Activated naive CD4-positive, alpha-beta T cell treated with Interleukin-2 at 50 U/mL for 16 hours (primary cell): ENCODE measurements at regions not wholly inside any gene's neighbourhood (a gene's known extent, or its start where the extent isn't known, plus 50 kb on each side); places are given as distances from the start of the nearest gene placed in this dataset.

Experiments used
- DNase-seq: peaks from one replicate; pipeline ENCODE4 v3.0.0-alpha.2; 2020

DNA sequence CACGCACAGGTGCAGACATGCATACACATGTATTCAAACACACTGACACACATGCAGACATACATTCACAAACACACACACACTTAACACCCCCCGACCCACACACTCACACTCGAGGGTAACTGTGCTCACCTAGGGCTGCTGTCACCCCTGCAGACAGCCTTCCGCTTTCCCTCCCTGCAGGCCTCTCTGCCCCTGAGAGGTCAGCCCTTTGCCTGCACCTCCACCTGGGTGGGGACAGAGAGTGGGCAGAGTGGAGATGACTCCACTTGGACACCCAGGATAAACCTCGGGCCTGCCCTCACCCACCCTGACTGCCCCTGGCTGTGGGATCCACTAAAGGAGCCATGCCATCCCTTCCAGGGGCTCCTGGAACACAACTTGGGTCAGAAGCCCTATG, 264.3 kb downstream of the PTPRU start:
- no peak for DNase-seq

DNA sequence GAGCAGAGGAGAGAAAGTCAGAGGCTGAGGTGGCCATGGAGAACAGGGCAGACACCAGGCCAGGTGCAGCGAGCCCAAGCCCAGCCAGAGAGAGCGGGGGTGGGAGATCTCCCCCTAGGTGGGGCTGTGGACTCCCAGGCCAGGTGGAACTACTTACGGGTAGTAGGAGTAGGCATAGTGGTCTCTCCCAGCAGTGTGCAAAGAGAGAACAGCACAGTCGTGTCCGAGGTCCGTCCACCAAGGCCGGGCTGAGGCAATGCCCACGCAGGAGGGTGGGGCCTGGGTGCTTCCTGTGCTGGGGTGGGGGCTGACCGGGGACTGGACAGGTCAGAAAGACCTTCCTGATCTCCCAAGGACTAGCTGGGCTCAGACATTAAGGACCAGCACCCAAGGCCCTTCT, 263.7 kb downstream of the PTPRU start:
- DNase-seq: no peak

- DNase-seq: no peak
Observed at GRCh38 chr1:29499104-29499650, 262.9 kb downstream of the PTPRU start.

DNA sequence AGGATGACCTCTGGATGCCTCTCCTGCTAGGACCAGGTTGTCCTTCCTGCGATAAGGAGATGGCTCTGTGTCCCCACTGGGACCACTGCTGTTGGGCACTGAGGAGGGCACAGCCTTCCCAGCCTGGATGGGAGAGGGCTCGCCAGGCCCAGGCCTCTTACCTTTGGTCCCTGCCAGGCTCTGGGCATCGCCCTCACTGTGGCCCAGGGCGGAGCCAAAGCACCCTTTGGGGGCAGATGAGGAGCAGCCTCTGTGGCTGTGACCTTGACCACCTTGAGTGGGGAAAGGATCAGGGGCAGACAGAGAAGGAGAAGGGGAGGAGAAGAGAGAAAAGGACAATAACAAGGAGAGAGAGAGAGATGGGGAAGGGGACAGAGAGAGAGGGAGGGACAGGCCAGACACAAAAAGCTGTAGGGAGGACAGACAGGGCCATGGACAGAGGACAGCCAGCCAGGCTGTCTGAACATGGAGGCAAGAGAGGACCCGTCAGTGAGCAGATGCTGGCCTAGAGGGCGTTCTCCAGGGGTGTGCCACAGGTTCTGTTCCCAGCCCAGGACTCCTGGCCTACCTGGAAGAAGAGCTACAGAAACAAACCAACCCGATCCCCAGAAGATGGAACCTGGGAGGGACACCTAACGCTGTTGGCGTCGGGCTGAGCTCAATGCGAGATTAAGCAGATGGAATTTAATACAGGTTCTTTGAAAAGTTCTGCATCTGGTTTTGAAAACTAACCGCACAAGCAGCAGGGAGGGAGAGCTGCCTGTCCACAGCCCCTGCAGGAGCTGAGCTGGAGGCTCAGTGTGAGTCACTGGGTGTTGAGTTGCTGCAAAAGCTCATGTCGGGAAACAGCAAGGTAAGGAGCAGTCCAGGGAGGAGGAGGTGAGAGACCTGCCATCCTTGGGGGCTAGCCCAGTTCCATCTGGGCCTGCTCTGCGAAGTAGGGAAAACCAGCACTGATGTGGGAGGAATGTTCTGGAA, 262.1 kb downstream of the PTPRU start:
- DNase-seq: no peak

GRCh38 chr1:29497395-29498125, 261.2 kb downstream of the PTPRU start:
- no peak for DNase-seq

- DNase-seq: no peak
Observed at GRCh38 chr1:29496701-29497100, 260.4 kb downstream of the PTPRU start.

GRCh38 chr1:29490204-29490934, 254.0 kb downstream of the PTPRU start:
- DNase-seq: no peak

DNA sequence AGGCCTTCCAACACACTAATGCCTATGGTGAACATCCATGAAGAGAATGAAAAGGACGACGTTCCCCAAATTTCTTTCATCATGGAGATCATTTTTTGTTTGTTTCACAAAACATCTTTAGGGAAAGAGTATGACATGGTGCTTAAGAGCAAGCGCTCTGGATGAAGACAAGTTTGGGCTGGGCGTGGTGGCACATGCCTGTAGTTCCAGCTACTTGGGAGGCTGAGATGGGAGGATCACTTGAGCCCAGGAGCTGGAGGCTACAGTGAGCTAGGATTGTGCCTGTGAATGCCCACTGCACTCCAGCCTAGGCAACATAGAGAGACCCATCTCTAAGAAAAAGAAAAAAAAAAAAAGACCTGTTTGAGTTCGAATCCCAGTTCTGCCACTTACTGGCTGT, 253.1 kb downstream of the PTPRU start:
- no peak for DNase-seq

DNA sequence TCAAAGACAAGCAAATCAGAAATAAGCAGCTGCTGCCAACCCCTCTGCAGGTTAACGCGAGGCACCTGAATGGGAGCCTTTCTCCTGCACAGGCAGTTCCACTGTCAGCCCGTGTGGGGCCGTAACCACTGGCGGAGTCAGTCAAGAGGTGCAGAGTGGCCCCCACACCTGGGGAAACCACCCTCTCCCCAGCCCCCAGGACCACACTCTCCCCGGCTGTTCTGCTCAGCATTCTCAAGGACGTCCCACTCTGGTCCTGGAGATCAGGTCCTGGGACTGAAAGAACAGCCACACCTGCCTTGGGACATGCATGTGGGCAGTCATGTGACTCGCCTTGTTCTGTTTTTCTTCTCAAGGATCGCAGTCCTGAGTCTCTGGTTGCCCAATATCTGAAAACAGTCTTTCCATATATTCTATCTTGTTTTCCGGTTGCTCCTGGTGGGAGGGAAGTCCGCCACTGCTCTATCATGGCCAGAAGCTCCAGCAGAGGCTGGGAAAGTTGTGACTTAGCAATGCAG, 252.5 kb downstream of the PTPRU start:
- DNase-seq: no peak

GRCh38 chr1:29488086-29488793, 251.9 kb downstream of the PTPRU start:
- no peak for DNase-seq

- no peak for DNase-seq
Observed at GRCh38 chr1:29487291-29487690, 251.0 kb downstream of the PTPRU start.

DNA sequence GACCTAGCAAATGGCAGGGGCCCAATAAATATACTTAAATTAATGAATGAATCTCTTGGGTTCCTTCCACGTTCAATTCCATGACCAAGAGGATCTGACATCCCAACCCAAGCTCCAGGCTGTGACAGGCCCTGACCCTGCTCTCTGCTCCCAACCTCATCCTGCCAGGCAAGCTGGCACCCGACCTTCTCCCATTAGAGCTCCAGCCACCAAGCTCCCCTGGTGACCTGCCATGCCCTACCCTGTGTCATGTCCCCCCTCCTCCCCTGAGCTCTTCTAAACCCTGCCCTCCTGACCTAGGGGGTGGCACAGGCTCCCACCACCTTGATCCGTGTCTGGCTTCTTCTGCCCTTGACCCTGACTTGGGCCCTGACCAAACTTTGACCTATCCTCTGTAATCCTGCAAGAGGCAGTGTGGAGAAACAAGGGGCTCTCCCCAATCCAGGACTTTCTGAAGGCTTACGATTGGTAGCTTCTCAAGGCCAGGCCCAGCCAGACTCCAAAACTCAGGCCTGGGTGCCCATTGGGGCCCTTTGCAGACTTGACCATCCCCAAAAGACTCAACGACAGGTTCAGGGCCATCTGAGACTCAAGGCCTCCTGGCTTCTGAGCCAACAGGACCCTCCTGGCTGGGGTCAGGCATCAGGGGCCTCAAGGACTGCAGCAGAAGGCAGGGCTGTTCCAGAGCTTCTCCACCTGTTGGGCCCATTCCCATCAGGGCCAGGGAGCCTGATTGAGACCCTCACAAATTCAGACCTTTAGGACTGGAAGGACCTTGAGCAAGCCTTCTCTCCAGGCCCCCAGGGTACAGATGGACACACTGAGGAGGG, 249.0 kb downstream of the PTPRU start:
- no peak for DNase-seq

GRCh38 chr1:29482991-29483390, 246.7 kb downstream of the PTPRU start:
- DNase-seq: no peak

DNA sequence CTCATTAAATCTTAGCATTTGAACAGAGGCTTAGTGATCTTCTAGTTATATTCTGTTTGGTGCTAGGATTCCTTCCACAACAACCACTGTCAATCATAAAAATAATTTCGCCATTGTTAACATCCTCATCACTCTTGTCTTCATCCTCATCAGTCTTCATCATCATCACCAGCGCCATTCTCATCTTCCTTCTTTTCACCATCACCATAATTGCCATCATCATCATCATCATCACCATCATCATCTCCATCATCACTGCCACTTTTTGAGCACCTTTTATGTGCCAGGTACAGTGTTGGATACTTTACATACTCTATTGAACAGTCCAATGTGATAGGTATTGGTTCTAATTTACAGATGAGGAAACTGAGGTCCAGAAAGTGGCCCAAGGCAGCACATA, 245.7 kb downstream of the PTPRU start:
- no peak for DNase-seq

DNA sequence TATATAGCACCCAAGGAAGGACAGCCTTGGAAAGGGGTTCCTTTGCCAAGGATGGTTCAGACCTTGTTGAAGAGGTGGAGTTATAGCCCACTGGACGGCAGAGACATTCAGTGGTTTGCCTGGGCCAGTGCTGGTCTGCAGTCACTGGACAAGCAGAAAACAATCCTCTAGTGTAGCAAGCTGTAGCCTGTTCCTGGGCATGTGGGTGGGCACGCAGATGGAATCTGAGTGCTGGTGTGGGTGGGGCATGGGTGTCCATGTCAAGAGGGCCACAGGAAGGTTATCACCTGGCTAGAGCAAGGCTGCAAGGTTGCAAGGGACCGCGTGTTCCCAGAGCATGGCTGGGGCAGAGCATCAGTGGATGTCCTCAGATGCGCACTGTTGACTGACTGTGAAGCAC, 244.7 kb downstream of the PTPRU start:
- no peak for DNase-seq

DNA sequence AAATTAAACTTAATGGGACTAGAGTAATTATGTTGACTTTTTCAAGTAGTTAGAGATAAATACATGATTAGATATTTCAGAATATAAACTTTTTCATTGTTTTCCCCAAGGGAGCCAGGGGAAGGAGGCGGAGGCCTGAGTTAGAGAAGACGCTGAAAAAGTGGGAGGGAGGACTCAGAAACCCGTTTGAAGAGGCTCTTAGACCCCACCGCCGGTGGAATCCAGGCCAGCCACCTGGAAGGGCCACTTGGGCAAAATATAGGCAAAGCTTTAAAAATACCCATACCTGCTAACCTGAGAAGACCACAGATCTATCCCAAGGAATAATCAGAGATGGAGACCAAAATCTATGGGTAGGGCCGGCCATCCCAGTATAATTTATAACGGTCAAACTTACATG, 242.6 kb downstream of the PTPRU start:
- no peak for DNase-seq

GRCh38 chr1:29478151-29478791, 241.9 kb downstream of the PTPRU start:
- no peak for DNase-seq

GRCh38 chr1:29475326-29475725, 239.0 kb downstream of the PTPRU start:
- no peak for DNase-seq

- no peak for DNase-seq
Observed at GRCh38 chr1:29474274-29475244, 238.2 kb downstream of the PTPRU start.
